ENCODE measurements at regions not wholly inside any gene's neighbourhood (a gene's known extent, or its start where the extent isn't known, plus 50 kb on each side); places are given as distances from the start of the nearest gene placed in this dataset.

- TF ChIP-seq POLR2AphosphoS5 (IDR thresholded peaks at IDR 0.05) (no peak), POLR2A (IDR thresholded peaks at IDR 0.05) (no peak), CTCF (IDR thresholded peaks at IDR 0.05) (no peak)
Observed at GRCh38 chr11:115817844-115818468, 313.7 kb upstream of the CADM1 start.

All from suprapubic skin (tissue), 4 donors.